ENCODE measurements at regions not wholly inside any gene's neighbourhood (a gene's known extent, or its start where the extent isn't known, plus 50 kb on each side); places are given as distances from the start of the nearest gene placed in this dataset.

- in situ Hi-C loops (cut with MboI; ENCODE audit: low sequenced_read_pairs in 4 of 4) = no loop called here
- no peak for DNase-seq
- Histone ChIP-seq H3K4me1 (peaks cover 0 to 3% of the 10 kb centered on the region in 2 donors), H3K4me3 (no peak overlapping the region), H3K27ac (no peak overlapping the region), H3K9me3 (no peaks in the 10 kb centered on the region), H3K27me3 (no peaks in the 10 kb centered on the region), H3K36me3 (no peaks in the 10 kb centered on the region)
- no peak for ATAC-seq
- intact Hi-C loops (cut with DNase I; ENCODE audit: low total_unique reads) = no loop called here
- TF ChIP-seq POLR2A (IDR thresholded peaks at IDR 0.05) (no peak), CTCF (IDR thresholded peaks at IDR 0.05 in 4 of 5, conservative IDR thresholded peaks at IDR 0.05 in 1 of 5) (no peak)
Measured at GRCh38 chr2:31707992-31708391, 127.3 kb upstream of the SRD5A2 start.

- Histone ChIP-seq H3K36me3 (no peaks in the 10 kb centered on the region), H3K4me3 (no peak overlapping the region), H3K4me1 (peaks cover 0 to 3% of the 10 kb centered on the region in 2 donors), H3K27ac (no peak overlapping the region), H3K27me3 (no peaks in the 10 kb centered on the region), H3K9me3 (no peaks in the 10 kb centered on the region)
- intact Hi-C loops (cut with DNase I; ENCODE audit: low total_unique reads) = no loop called here
- TF ChIP-seq POLR2A (IDR thresholded peaks at IDR 0.05) = no peak
- TF ChIP-seq CTCF (IDR thresholded peaks at IDR 0.05 in 4 of 5, conservative IDR thresholded peaks at IDR 0.05 in 1 of 5) = no peak
- in situ Hi-C loops (cut with MboI; ENCODE audit: low sequenced_read_pairs in 4 of 4) = no loop called here
- DNase-seq (no peak), ATAC-seq (no peak)
Measured at GRCh38 chr2:31704561-31705212, 123.9 kb upstream of the SRD5A2 start.

GRCh38 chr2:31703253-31703652, 122.5 kb upstream of the SRD5A2 start:
- Histone ChIP-seq H3K27ac (no peak overlapping the region), H3K27me3 (no peaks in the 10 kb centered on the region), H3K9me3 (no peaks in the 10 kb centered on the region), H3K4me3 (no peak overlapping the region), H3K4me1 (peaks cover 0 to 3% of the 10 kb centered on the region in 2 donors), H3K36me3 (no peaks in the 10 kb centered on the region)
- TF ChIP-seq CTCF (IDR thresholded peaks at IDR 0.05 in 4 of 5, conservative IDR thresholded peaks at IDR 0.05 in 1 of 5) (no peak), POLR2A (IDR thresholded peaks at IDR 0.05) (no peak)
- DNase-seq (no peak), ATAC-seq (no peak)
- intact Hi-C loops (cut with DNase I; ENCODE audit: low total_unique reads) = no loop called here
- in situ Hi-C loops (cut with MboI; ENCODE audit: low sequenced_read_pairs in 4 of 4) = no loop called here

- in situ Hi-C loops (cut with MboI; ENCODE audit: low sequenced_read_pairs in 4 of 4) = loop anchor here in 3 of 4 donors (10.0 to 25.0 kb wide), 2 partner anchors 136 to 139 kb away; no protein-coding TSS in a partner anchor
- TF ChIP-seq POLR2A (IDR thresholded peaks at IDR 0.05) = no peak
- no peak for TF ChIP-seq CTCF (IDR thresholded peaks at IDR 0.05 in 4 of 5, conservative IDR thresholded peaks at IDR 0.05 in 1 of 5)
- H3K4me1 ChIP-seq = no peaks in the 10 kb centered on the region
- no peaks in the 10 kb centered on the region for H3K27me3 ChIP-seq
- no peaks in the 10 kb centered on the region for H3K36me3 ChIP-seq
- intact Hi-C loops (cut with DNase I; ENCODE audit: low total_unique reads) = no loop called here
- H3K4me3 ChIP-seq = no peak overlapping the region
- ATAC-seq (no peak), DNase-seq (no peak)
- peaks cover 0 to 15% (median 9%) of the 10 kb centered on the region in 3 donors for H3K9me3 ChIP-seq
- no peak overlapping the region for H3K27ac ChIP-seq
Measured at GRCh38 chr2:31698722-31699121, 118.0 kb upstream of the SRD5A2 start.

- DNase-seq (no peak), ATAC-seq (no peak)
- Histone ChIP-seq H3K36me3 (no peaks in the 10 kb centered on the region), H3K27ac (no peak overlapping the region), H3K4me3 (no peak overlapping the region), H3K4me1 (no peaks in the 10 kb centered on the region), H3K27me3 (no peaks in the 10 kb centered on the region), H3K9me3 (peaks cover 0 to 31% (median 19%) of the 10 kb centered on the region in 3 donors)
- in situ Hi-C loops (cut with MboI; ENCODE audit: low sequenced_read_pairs in 4 of 4) (loop anchor here in 3 of 4 donors (10.0 to 25.0 kb wide), 2 partner anchors 139 to 141 kb away; no protein-coding TSS in a partner anchor), intact Hi-C loops (cut with DNase I; ENCODE audit: low total_unique reads) (no loop called here)
- TF ChIP-seq CTCF (IDR thresholded peaks at IDR 0.05 in 4 of 5, conservative IDR thresholded peaks at IDR 0.05 in 1 of 5) = no peak
- no peak for TF ChIP-seq POLR2A (IDR thresholded peaks at IDR 0.05)
Measured at GRCh38 chr2:31696068-31696467, 115.3 kb upstream of the SRD5A2 start.
